ENCODE measurements at regions not wholly inside any gene's neighbourhood (a gene's known extent, or its start where the extent isn't known, plus 50 kb on each side); places are given as distances from the start of the nearest gene placed in this dataset.
"Not testable (repeated sequence)": the region's sequence is repeated elsewhere in the genome, so short reads cannot be mapped to it uniquely, and the experiment has no call there.

GRCh38 chr6:115058414-115059211 lies 715.8 kb upstream of the HS3ST5 start:
- no peak for DNase-seq

GRCh38 chr6:115055579-115055978 lies 712.8 kb upstream of the HS3ST5 start:
- DNase-seq, result no peak

- not testable (repeated sequence) for DNase-seq
Observed at GRCh38 chr6:115054242-115054641, 711.4 kb upstream of the HS3ST5 start.

DNA sequence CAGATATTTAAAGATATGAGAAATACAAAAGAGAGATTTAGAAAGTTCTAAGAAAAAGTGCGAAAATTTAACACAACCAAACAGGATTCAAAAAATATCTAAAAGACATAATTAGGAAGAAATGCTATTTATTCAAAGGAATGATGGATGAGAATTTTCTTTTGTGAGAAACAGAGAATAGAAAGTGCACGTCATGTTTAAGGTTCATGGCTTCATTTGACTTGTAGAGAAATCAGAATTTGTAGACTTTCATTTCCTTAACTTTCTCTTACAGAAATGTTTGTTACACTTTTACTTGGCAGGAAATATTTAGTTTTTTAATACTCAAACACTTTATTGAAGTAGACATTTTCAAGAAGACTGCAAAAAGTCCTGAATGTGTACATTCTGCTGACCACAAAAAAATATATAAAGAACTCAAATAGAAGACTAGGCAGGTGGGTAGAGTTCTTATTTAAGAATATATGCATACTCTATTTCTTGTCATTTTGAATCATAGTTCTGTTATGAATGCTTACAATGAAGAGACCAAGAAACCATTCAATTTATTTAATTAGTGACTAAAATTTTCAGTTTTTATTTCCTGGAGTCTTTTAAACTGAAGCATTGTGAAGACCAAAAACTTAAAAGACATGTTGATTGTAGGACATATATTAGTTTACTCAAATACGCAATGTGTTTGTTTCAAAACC lies 710.5 kb upstream of the HS3ST5 start:
- no peak for DNase-seq

DNA sequence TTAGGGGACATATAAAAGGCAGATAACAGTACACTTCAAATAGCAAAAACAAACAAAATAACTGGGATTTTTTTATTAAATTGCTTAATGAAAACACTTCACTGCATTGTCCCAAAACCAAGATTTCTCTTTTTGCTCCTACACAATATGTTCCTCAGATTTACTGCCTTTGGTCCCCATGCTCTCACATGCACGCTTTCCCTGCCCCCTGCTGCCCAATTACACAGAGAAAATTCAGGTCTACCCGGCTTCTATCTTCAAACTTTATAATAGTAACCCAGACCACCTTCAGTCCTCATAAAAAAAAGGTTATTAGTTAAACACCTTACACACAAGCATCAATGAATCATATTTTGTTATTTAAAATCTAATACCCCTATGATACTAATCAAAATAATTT lies 673.8 kb upstream of the HS3ST5 start:
- DNase-seq, result no peak

- peak; percentile 64 for DNase-seq
Observed at GRCh38 chr6:115004982-115005381, 662.2 kb upstream of the HS3ST5 start.

GRCh38 chr6:115004204-115004603 lies 661.4 kb upstream of the HS3ST5 start:
- no peak for DNase-seq

DNA sequence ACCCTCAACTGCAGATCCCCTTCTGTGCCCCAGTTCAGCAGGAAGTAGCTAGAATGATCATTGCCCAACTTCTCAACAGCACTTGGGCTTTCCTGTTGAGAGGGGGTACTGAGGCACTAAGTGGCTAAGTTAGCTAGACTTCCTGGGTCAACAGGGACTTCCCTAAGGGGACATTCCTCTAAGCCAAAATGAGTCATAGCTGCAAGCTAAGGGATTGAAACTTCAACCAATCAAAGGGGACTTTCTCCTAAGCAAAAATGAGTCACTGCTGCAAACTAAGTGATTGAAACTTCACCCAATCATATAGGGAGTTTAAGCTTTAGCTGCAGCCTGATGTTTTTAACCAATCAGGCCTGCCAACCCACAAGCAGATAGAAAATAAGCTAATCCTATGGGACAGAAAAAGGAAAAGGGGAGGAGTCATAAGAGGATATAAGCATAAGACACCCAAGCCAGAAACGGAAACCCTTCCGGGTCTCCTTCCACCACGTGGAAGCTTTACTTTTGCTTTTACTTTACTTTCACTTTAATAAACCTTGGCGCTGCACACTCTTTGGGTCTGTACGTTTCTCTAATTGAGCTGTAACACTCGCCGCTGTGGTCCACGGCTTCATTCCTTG lies 659.0 kb upstream of the HS3ST5 start:
- no peak for DNase-seq

GRCh38 chr6:115000736-115001135 lies 657.9 kb upstream of the HS3ST5 start:
- DNase-seq, result no peak

- no peak for DNase-seq
Observed at GRCh38 chr6:114998492-114998891, 655.7 kb upstream of the HS3ST5 start.

DNA sequence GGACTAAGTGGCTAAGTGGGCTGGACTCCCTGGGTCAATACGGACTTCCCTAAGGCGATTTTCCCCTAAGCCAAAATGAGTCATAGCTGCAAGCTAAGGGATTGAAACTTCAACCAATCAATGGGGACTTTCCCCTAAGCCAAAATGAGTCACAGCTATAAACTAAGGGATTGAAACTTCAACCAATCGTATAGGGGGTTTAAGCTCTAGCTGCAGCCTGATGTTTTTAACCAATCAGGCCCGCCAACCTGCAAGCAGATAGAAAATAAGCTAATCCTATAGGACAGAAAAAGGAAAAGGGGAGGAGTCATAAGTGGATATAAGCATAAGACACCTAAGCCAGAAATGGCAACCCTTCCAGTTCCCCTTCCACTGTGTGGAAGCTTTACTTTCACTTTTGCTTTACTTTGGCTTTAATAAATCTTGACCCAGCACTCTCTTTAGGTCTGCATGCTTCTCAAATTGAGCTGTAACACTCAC lies 655.0 kb upstream of the HS3ST5 start:
- no peak for DNase-seq

GRCh38 chr6:114995526-114995925 lies 652.7 kb upstream of the HS3ST5 start:
- DNase-seq, result no peak

GRCh38 chr6:114989279-114989964 lies 646.6 kb upstream of the HS3ST5 start:
- DNase-seq, result no peak

- DNase-seq, result no peak
Observed at GRCh38 chr6:114987281-114987680, 644.5 kb upstream of the HS3ST5 start.

DNA sequence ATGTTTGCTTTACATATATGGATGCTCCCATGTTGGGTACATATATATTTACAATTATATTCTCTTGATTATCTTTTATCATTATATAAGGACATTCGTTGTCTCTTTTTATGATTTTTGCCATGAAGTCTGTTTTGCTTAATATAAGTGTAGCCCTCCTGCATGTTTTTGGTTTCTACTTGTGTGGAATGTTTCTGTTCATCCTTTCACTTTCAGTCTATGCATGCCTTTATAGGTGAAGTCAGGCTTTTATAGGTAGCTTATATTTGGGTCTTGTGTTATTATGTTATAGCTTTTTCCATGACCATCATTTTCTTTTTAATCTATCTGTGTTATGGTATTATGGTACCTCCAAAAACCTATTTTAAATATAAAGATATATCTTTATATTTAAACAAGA lies 612.5 kb upstream of the HS3ST5 start:
- DNase-seq, result no peak

- no peak for DNase-seq
Observed at GRCh38 chr6:114952229-114952628, 609.4 kb upstream of the HS3ST5 start.

DNA sequence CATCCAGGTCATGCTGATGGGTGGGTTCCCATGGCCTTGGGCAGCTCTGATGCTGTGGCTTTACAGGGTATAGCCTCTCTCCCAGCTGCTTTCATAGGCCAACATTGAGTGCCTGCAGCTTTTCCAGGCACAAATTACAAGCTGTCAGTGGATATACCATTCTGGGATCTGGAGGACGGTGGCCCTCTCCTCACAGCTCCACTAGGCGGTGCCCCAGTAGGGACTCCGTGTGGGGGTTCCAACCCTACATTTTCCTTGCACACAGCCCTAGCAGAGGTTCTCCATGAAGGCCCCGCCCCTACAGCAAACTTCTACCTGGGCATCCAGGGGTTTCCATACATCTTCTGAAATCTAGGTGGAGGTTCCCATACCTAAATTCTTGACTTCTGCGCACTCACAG lies 602.6 kb upstream of the HS3ST5 start:
- DNase-seq, result no peak

GRCh38 chr6:114941078-114941477 lies 598.3 kb upstream of the HS3ST5 start:
- DNase-seq, result no peak

- DNase-seq, result peak; percentile 31
Observed at GRCh38 chr6:114940181-114940580, 597.4 kb upstream of the HS3ST5 start.

DNA sequence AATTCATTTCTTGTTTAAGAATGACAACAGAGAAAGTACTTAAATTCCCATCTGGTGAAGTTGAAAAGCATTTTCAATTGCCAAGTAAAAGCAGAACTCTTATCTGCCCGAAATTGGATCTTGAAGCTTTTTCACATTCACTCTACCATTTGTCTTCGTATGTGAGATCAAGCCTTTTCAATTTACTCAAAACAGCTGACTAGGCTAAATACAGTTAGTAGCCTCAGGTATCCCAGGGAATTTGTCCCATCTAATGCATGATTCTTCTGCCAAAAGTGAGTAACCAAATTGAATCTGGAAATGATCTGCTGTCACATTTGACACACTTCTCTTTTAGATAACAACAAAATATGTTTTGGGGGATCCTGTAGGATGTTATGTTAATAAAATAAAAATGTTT lies 596.8 kb upstream of the HS3ST5 start:
- DNase-seq, result no peak

DNA sequence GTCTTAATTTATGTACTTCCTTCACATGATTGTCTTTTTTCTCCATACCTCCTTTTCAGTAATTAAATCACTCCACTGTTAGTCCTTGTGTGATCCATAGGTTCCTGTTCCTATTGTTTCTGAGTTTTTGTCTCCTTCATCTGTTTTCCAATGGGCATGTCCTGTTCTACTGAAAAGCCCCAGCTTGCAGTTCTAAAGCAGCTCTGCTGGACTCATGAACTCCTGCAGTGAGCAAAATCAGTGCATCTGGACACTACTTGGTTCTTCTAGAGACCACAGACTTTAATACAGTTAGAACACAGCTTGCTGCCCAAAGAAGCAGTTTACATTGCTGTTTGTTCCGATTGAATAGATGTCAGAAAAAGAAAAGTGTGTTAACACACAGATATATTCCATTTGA lies 593.3 kb upstream of the HS3ST5 start:
- no peak for DNase-seq

- no peak for DNase-seq
Observed at GRCh38 chr6:114934079-114934478, 591.3 kb upstream of the HS3ST5 start.

GRCh38 chr6:114928731-114929130 lies 585.9 kb upstream of the HS3ST5 start:
- DNase-seq, result not testable (repeated sequence)

Data from tongue (tissue), 1 donor.